Neural cell (in vitro differentiated cells): ENCODE measurements at regions not wholly inside any gene's neighbourhood (a gene's known extent, or its start where the extent isn't known, plus 50 kb on each side); places are given as distances from the start of the nearest gene placed in this dataset.

Experiments
- EZH2 ChIP-seq: fragments of 200-600, 300-800 bp; shearing (Covaris generic), sonication (generic); IDR thresholded peaks from 2 replicates; pipeline ENCODE4 v1.6.1; 2014; ENCODE audit warnings: antibody characterized with exemption, low read length, borderline replicate concordance, mild to moderate bottlenecking; ENCODE audit not compliant: insufficient read depth, poor library complexity, severe bottlenecking
- POLR2AphosphoS5 ChIP-seq: IDR thresholded peaks from 2 replicates; pipeline ENCODE4 v1.6.1; 2012
- SMC3 ChIP-seq: fragments of 450-650 bp; conservative IDR thresholded peaks from 2 replicates; pipeline ENCODE4 v1.6.1; 2014; ENCODE audit warnings: antibody characterized with exemption, mild to moderate bottlenecking, moderate library complexity; ENCODE audit not compliant: poor library complexity
- TAF1 ChIP-seq: IDR thresholded peaks from 2 replicates; pipeline ENCODE4 v1.6.1; 2012; ENCODE audit warnings: low read depth
- TF ChIP-seq, protein P1 (sequence below): fragments of 450-650 bp; IDR thresholded peaks from 2 replicates; pipeline ENCODE4 v1.5.1; 2014; ENCODE audit warnings: antibody characterized with exemption, mild to moderate bottlenecking, moderate library complexity; ENCODE audit not compliant: poor library complexity, severe bottlenecking

DNA sequence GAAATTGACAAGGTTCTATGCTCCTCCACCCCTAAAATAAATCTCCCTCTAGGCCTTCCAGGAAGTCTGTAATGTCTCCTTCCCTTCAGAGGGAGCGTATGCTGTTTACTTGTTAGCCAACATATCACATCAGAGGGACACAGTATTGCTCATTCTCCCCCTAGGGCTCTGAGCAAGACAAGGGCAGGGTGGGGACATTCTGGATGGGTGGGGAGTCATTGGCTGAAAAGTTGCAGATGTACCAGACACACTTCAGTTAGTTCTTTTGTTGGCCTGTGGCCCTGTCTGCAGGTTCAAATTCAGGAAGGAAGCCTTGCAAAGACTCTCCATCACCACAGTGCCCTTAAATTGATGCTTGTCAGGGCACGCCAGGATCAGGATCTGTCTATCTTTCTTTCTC is 106.3 kb upstream of the TEX13D start:
- no peak for TF ChIP-seq EZH2
- no peak for TF ChIP-seq SMC3
- TF ChIP-seq TAF1: no peak
- TF ChIP-seq, protein P1, sequence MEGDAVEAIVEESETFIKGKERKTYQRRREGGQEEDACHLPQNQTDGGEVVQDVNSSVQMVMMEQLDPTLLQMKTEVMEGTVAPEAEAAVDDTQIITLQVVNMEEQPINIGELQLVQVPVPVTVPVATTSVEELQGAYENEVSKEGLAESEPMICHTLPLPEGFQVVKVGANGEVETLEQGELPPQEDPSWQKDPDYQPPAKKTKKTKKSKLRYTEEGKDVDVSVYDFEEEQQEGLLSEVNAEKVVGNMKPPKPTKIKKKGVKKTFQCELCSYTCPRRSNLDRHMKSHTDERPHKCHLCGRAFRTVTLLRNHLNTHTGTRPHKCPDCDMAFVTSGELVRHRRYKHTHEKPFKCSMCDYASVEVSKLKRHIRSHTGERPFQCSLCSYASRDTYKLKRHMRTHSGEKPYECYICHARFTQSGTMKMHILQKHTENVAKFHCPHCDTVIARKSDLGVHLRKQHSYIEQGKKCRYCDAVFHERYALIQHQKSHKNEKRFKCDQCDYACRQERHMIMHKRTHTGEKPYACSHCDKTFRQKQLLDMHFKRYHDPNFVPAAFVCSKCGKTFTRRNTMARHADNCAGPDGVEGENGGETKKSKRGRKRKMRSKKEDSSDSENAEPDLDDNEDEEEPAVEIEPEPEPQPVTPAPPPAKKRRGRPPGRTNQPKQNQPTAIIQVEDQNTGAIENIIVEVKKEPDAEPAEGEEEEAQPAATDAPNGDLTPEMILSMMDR: no peak
- TF ChIP-seq POLR2AphosphoS5: no peak
